HG03095 (cell line): ENCODE measurements at regions not wholly inside any gene's neighbourhood (a gene's known extent, or its start where the extent isn't known, plus 50 kb on each side); places are given as distances from the start of the nearest gene placed in this dataset.

ENCODE experiments used
- ATAC-seq: cut with Tn5 transposase; IDR thresholded peaks from one replicate; pipeline ENCODE4 v1.9.1; 2021; ENCODE audit warnings: moderate library complexity; ENCODE audit not compliant: unreplicated experiment

GRCh38 chr13:39232401-39232980 lies 194.2 kb downstream of the NHLRC3 start:
- ATAC-seq = no peak

GRCh38 chr13:39232999-39233398 lies 194.7 kb downstream of the NHLRC3 start:
- no peak for ATAC-seq

GRCh38 chr13:39233519-39233918 lies 195.3 kb downstream of the NHLRC3 start:
- ATAC-seq = no peak

- no peak for ATAC-seq
Observed at GRCh38 chr13:39244561-39245230, 206.4 kb downstream of the NHLRC3 start.

- ATAC-seq = no peak
Observed at GRCh38 chr13:39245688-39246087, 207.4 kb downstream of the NHLRC3 start.

GRCh38 chr13:39249982-39250381 lies 211.7 kb downstream of the NHLRC3 start:
- ATAC-seq = no peak

GRCh38 chr13:39250440-39250839 lies 212.2 kb downstream of the NHLRC3 start:
- ATAC-seq = no peak

- no peak for ATAC-seq
Observed at GRCh38 chr13:39251340-39251739, 213.1 kb downstream of the NHLRC3 start.

- no peak for ATAC-seq
Observed at GRCh38 chr13:39253774-39254173, 215.5 kb downstream of the NHLRC3 start.

- no peak for ATAC-seq
Observed at GRCh38 chr13:39254601-39255000, 216.3 kb downstream of the NHLRC3 start.

- ATAC-seq = no peak
Observed at GRCh38 chr13:39257642-39258041, 219.4 kb downstream of the NHLRC3 start.

- ATAC-seq = no peak
Observed at GRCh38 chr13:39259371-39260140, 221.3 kb downstream of the NHLRC3 start.

- ATAC-seq = peak; percentile 85
Observed at GRCh38 chr13:39263033-39263432, 224.8 kb downstream of the NHLRC3 start.

- ATAC-seq = no peak
Observed at GRCh38 chr13:39263531-39263930, 225.3 kb downstream of the NHLRC3 start.

GRCh38 chr13:39266426-39266825 lies 228.2 kb downstream of the NHLRC3 start:
- no peak for ATAC-seq

GRCh38 chr13:39268398-39268797 lies 230.1 kb downstream of the NHLRC3 start:
- no peak for ATAC-seq

GRCh38 chr13:39269004-39269403 lies 230.7 kb downstream of the NHLRC3 start:
- ATAC-seq = no peak

- no peak for ATAC-seq
Observed at GRCh38 chr13:39269411-39269810, 231.2 kb downstream of the NHLRC3 start.

GRCh38 chr13:39272994-39273393 lies 234.7 kb downstream of the NHLRC3 start:
- ATAC-seq = no peak

- ATAC-seq = no peak
Observed at GRCh38 chr13:39273953-39274738, 235.9 kb downstream of the NHLRC3 start.

GRCh38 chr13:39274739-39275325 lies 236.6 kb downstream of the NHLRC3 start:
- no peak for ATAC-seq
